ENCODE measurements at regions not wholly inside any gene's neighbourhood (a gene's known extent, or its start where the extent isn't known, plus 50 kb on each side); places are given as distances from the start of the nearest gene placed in this dataset.

- H3K36me3 ChIP-seq (ENCODE audit: control insufficient read depth in 4 of 4, insufficient read depth in 4 of 4, low read length in 4 of 4), result no peaks in the 10 kb centered on the region
- DNase-seq (no peak), ATAC-seq (ENCODE audit: insufficient read depth, low FRiP score) (no peak)
- WGBS, 2 donors, result 77 to 85% methylated on average over 2 of the region's 2 CpGs
- no peaks in the 10 kb centered on the region for H3K4me1 ChIP-seq (ENCODE audit: control insufficient read depth in 5 of 5, insufficient read depth in 5 of 5, low read length in 5 of 5)
- H3K4me3 ChIP-seq, result no peak overlapping the region
- H3K9me3 ChIP-seq (ENCODE audit: control insufficient read depth in 4 of 4, insufficient read depth in 3 of 4, low read length in 3 of 4), result no peaks in the 10 kb centered on the region
- no peak for TF ChIP-seq CTCF (IDR thresholded peaks at IDR 0.05; ENCODE audit: control extremely low read depth, extremely low read depth)
- H3K27me3 ChIP-seq (ENCODE audit: control insufficient read depth in 3 of 3, insufficient read depth in 3 of 3, low read length in 2 of 3), result no peaks in the 10 kb centered on the region
- no peak overlapping the region for H3K27ac ChIP-seq (ENCODE audit: low read depth in 1 of 2, low read length in 1 of 2)
- H3K9ac ChIP-seq (ENCODE audit: insufficient read depth in 1 of 2, low read length in 2 of 2), result no peak overlapping the region
Observed at GRCh38 chr4:104262678-104263077, 232.0 kb downstream of the CXXC4 start.

GRCh38 chr4:104248726-104249125 lies 246.0 kb downstream of the CXXC4 start:
- 91% methylated on average over 1 of the region's 1 CpG for WGBS, 2 donors
- no peak for ATAC-seq (ENCODE audit: insufficient read depth, low FRiP score)

GRCh38 chr4:104235967-104236366 lies 258.7 kb downstream of the CXXC4 start:
- ATAC-seq (ENCODE audit: insufficient read depth, low FRiP score), result no peak

More at GRCh38 chr4:104248726-104249125, 246.0 kb downstream of the CXXC4 start:
- no peak for TF ChIP-seq CTCF (IDR thresholded peaks at IDR 0.05; ENCODE audit: control extremely low read depth, extremely low read depth)
- Histone ChIP-seq H3K36me3 (ENCODE audit: control insufficient read depth in 4 of 4, insufficient read depth in 4 of 4, low read length in 4 of 4) (no peaks in the 10 kb centered on the region), H3K9ac (ENCODE audit: insufficient read depth in 1 of 2, low read length in 2 of 2) (no peak overlapping the region), H3K9me3 (ENCODE audit: control insufficient read depth in 4 of 4, insufficient read depth in 3 of 4, low read length in 3 of 4) (peaks cover 0 to 10% (median 5%) of the 10 kb centered on the region in 4 donors), H3K4me3 (no peak overlapping the region), H3K27me3 (ENCODE audit: control insufficient read depth in 3 of 3, insufficient read depth in 3 of 3, low read length in 2 of 3) (no peaks in the 10 kb centered on the region), H3K27ac (ENCODE audit: low read depth in 1 of 2, low read length in 1 of 2) (no peak overlapping the region), H3K4me1 (ENCODE audit: control insufficient read depth in 5 of 5, insufficient read depth in 5 of 5, low read length in 5 of 5) (no peaks in the 10 kb centered on the region)
- DNase-seq, result no peak

More at GRCh38 chr4:104235967-104236366, 258.7 kb downstream of the CXXC4 start:
- DNase-seq, result no peak
- WGBS, 2 donors, result 37 to 40% methylated on average over 4 of the region's 4 CpGs
- H3K4me3 ChIP-seq, result no peak overlapping the region
- H3K4me1 ChIP-seq (ENCODE audit: control insufficient read depth in 5 of 5, insufficient read depth in 5 of 5, low read length in 5 of 5), result no peaks in the 10 kb centered on the region
- no peak overlapping the region for H3K9ac ChIP-seq (ENCODE audit: insufficient read depth in 1 of 2, low read length in 2 of 2)
- no peaks in the 10 kb centered on the region for H3K36me3 ChIP-seq (ENCODE audit: control insufficient read depth in 4 of 4, insufficient read depth in 4 of 4, low read length in 4 of 4)
- no peaks in the 10 kb centered on the region for H3K9me3 ChIP-seq (ENCODE audit: control insufficient read depth in 4 of 4, insufficient read depth in 3 of 4, low read length in 3 of 4)
- TF ChIP-seq CTCF (IDR thresholded peaks at IDR 0.05; ENCODE audit: control extremely low read depth, extremely low read depth), result no peak
- no peak overlapping the region for H3K27ac ChIP-seq (ENCODE audit: low read depth in 1 of 2, low read length in 1 of 2)
- no peaks in the 10 kb centered on the region for H3K27me3 ChIP-seq (ENCODE audit: control insufficient read depth in 3 of 3, insufficient read depth in 3 of 3, low read length in 2 of 3)
